ENCODE measurements at regions not wholly inside any gene's neighbourhood (a gene's known extent, or its start where the extent isn't known, plus 50 kb on each side); places are given as distances from the start of the nearest gene placed in this dataset.

DNA sequence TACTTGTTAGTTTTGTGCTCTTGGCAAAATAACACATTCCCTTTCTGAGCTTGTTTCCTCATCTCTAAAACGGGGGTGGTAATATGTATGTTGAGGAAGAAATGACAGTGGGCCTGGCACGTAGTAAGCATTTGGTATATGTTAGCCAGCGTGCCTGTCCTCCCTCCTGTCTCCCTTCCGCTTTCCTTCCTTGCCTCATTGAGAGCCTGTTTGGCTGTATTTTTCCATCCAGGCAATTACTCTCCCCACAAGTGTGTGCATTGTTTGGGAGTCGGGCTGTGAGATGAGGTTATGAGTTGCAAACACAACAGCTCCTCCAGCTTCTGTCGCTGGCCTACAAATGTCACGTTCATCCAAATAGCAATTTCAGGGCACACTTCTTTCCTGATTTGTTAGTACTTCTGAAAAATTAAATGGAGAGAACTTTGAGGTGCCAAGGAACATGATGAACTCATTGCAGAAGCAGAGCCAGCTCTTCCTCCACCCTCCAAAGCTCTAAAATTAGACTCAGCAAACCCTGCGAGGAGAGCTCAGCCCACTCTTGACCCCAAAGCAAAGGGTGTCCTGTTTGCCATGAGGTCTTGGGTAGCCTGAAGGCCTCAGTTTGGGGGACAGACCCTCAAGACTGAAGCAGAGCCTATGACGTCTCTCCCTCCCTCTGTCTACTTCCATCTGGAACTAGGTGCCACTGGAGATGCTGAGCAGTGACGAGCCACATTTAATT lies 50.7 kb upstream of the TOX2 start:
- DNase-seq: no peak

DNA sequence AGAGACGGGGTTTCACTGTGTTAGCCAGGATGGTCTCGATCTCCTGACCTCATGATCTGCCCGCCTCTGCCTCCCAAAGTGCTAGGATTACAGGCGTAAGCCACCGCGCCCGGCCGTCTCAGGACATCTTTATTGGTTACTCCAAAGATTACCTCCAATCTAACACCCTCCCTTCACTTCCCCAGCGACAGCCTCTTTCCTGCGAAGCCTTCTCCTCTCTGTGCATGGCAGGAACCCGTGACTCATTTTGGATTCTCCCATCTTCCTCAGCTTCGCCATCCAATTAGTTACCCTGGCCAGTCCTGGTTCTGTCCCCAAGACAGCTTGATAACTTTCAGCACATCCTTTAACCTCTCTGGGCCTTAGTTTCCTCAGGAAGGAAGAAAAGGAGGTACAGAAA lies 51.3 kb upstream of the TOX2 start:
- DNase-seq: no peak

DNA sequence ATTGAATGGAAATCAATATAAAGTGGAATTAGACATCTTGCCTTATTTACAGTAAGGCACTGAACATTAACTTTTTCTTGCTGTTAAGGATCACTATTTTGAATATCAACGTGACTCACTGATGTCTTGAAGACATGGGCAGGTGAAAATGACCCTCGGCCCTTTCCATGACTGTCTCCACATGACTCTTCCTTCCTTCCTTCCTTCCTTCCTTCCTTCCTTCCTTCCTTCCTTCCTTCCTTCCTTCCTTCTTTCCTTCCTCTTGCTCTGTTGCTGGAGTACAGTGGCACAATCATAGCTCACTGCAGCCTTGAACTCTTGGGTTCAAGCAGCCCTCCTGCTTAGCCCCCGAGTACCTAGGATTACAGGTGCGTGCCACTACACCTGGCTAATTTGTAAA lies 52.2 kb upstream of the TOX2 start:
- no peak for DNase-seq

DNA sequence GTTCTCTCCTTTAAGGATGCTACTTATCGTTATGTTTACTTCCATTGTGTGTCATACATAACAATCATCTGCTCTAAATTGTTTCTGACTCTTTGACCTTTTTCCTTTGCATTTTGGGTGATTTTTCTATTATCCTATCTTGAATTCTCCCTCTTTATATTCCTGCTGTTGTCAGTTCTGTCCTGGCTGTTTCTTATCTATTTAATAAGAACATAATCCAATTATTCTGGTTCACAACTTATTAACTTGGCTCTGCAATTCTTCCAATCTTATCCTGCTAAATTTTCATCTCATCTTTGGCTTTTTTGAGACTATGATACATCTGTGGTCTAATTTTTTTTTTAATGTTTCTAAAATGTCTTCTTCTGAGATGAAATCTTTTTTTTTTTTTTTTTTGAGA lies 54.7 kb upstream of the TOX2 start:
- no peak for DNase-seq

DNA sequence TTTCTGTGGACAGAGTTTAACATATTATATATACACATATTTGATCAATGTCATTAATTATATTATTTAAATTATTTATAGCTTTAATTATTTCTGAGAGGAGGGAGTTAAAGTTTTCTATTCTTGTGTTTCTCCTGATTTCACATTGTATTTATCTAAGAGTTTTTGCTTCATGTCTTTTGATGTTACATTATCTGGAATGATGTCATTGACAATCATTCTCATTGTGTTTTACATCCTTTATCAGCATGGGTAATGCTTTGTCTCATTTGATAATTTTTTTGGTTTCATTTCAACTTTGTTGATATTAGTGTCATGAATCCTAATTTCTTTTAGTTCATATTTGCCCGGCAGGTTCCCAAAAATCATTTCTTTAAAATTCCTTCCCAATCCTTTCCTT lies 56.7 kb upstream of the TOX2 start:
- DNase-seq: no peak

DNA sequence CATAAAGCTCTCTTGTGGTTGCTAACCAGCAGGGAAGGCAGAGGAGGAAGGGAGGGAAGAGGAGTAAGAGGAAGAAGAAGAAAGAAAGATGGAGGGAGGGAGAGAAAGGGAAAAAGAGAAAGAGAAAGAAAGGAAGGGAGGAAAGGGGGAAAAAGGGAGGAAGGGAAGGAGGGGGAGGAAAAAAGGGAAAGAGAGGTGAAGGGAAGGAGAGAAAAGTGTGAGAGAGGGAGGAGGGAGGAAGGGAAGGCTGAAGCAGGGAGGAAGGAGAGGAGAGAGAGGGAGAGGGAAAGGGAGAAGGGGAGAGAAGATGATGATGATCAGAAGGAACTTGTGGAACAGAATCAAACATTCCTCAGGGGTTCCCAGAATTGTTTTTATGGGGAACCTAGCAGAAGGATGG lies 57.5 kb upstream of the TOX2 start:
- no peak for DNase-seq

DNA sequence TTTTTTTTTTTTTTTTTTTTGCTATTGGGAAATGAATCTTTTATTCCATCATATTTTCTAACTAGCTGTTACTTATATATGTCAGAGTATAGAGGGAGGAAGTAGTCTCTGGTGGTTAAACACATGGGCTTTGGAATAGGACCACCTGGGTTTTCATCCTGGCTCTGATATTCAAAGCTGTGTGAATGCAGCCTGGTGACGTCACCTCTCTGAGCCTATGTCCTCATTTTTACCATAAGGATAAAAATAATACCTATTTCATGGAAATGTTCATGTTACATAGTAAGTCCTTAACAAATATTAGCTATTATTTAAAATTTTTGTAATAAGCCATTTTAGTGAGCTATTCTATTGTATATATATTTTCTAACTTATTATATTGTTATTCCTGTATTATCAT lies 58.8 kb upstream of the TOX2 start:
- DNase-seq: no peak

DNA sequence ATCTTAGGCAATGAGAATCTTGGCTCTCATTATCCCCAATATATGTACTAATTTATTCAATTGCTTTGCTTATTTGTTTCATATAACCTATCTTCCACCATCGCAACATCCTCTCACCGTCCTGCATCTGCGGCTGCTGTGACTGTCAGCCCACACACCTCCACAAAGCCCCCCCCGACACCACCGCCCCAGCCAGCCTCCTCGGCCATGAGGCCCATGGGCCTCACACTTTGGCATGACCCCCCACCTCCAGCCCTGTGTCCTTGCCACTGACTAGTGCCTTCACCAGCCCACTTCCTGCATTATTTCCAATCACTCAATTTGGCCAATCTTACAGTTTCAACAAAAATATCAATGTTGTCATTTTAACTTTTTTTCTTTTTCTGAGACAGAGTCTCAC lies 60.7 kb upstream of the TOX2 start:
- no peak for DNase-seq

DNA sequence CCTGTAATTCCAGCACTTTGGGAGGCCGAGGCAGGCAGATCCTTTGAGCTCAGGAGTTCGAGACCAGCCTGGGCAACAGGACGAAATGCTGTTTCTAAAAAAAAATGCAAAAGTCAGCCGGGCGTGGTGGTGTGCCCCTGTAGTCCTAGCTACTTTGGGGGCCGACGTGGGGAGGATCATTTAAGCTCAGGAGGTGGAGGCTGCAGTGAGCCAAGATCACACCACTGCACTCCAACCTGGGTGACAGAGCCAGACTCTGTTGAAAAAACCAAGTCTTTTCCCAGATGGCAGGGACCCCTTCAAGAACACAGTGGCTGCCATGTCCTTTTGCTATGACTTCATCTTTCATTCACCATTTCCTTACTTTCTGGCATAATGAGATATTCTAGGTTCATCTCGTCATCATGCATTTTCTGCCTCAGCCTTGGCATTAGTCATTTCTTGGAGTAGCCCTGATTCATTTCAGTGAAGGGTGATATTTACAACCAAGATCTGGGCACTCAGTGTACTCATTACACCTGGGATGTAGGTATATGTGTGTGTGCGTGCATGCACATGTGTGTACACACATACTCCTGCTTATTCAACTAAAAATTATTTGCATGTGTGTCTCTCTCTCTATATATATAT lies 61.4 kb upstream of the TOX2 start:
- DNase-seq: no peak

DNA sequence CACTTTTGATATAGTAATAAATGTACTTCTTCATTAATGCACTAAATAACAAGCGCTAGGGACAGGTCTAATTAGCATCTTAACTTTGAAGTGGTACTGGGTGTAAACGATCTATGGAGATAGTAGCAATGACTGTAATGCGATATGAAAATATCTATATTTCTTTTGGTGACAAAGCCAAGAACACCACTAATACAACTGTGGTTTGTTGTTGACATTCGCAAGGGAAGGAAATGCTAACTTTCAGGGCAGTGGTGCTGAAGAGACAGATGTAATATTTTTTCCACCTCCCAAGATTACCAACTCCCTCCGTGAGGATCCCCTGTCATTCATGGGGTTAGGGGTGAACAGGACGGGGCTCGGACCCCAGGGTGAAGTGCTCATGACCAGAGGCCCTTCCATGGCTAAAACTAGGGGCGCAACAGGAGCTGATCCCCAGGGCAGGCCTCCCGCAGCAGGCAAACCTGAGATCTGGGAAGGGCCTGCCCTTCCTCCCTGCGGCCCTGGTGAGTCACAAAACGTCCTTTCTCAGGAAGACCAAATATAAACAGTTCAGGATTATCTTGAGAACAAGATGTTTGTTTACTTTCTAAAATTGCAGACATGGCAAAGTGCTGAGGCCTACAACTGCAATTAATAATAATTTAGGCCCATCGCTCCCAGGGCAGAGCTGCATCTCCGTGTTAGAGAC lies 65.0 kb upstream of the TOX2 start:
- DNase-seq: no peak

DNA sequence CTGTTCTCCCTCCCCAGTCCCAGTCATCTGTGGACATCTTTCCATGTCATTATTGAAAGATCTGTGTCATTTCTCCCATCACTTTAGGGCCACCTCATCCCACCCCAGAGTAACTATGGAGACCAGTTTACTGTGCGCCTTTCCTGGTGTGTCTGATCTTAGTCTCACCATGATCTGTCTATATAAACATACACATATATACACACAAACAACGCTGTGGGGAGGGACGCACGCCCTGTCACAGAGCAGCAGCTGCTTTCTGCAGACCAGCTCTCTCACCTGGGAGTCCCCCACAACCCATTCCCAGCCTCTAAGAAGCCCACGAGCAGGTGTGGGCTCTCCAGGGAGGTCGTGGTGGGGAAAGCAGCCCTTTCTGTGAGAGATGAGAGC lies 68.1 kb upstream of the TOX2 start:
- no peak for DNase-seq

DNA sequence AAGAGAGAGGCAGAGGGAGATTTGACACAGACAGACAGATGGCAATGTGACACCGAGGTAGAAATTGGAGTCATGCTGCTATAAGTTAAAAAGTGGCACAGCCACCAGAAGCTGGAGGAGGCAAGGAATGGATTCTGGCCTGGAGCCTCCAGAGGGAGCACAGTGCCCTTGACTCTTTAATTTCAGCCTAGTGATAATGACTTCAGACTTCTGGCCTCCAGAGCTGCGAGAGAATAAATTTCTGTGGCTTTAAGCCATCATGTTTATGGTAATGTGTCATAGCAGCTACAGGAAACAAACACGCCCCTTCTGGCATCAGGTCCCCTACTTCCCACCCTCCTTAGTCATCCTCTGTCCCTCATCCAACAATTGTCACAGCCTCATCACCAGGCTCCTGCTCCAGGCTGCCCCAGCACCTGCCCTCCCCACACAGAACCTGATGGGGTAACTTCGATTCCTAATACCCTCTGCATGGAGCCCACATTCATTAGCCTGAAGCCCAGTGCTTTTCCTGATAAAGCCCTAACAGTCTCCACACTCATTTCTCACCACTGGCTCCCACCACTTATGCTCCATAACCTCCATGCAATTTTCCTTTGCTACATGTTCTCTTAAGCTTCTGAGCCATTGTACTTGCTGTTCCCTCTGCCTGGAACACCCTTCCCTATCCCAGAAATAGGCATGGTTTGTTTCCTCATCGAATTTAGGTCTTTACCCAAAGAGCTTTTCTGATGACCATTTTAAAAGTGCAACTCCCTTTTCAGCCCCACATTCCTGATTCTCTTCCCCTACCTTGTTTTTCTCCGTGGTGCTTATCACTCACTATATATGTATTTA lies 69.7 kb upstream of the TOX2 start:
- DNase-seq: peak in 1 of 5 experiments; percentile 59

DNA sequence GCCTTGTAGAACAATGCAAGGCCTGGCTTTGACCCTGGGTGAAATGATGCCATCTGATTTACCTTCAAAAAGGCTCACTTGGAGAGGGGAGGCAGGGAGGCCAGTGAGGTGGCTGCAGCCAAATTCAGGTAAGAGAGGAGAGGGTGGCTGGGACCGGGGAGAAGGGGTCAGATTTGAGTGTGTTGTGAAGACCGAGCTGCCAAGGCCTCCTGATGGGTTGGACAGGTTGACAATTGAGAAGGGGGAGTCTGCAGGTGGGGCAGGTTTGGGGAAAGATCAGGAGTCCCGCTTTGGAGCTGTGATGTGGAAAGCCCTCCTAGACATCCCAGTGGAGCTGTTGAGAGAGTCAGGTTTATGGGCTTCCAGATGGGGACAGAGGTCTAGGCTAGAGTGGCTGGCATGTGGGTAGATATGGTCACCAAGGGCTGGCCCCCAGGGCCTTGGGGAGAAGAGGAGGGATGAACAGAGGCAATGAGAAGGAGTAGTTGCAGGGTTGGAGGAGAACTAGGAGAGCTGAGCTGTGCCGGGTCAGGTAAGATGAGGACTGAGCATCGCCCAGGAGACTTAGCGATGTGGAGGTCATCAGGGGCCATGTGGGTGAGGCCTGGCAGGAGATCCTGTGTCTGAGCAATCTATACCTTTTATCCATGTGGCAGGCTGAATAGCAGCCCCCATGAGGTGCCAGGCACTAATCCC lies 70.5 kb upstream of the TOX2 start:
- no peak for DNase-seq

DNA sequence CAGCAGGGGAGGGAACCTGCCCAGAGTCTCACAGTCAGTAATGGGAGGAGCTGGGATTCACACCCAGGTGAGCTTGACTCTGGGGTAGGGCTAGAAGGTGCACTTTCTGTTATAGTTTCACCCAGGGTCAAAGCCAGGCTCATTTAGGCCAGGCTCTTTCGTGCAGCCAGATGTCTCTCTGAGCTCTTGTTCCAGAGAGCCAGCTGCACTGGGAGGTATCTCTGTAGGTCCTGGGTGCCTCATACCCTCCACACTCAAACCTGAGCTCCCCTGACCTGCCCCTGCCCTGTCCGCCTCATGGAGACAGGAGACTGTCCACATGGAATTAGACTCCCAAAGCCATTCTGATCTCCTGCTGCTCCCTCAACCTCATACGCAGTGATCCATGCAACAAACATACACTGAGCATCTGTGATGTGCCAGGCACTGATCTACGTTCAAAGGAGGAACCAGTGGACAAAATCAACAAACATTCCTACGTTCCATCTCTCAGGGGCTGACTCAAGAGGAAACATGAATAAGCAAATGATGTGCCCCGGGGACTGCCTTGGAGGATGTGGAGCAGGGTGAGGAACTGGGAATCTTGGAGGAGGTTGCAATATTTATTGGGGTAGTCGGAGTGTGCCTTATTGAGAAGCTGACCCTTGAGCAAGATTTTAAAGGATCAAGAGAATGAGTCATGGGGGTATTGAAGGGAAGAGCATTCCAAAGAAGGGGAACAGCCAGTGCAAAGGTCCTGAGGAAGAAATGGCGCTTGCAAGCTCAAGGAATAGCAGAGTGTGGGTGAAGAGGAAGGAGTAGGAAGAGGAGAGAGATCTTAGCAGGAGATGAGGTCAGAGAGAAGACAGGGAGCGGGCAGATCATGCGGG lies 71.3 kb upstream of the TOX2 start:
- no peak for DNase-seq

DNA sequence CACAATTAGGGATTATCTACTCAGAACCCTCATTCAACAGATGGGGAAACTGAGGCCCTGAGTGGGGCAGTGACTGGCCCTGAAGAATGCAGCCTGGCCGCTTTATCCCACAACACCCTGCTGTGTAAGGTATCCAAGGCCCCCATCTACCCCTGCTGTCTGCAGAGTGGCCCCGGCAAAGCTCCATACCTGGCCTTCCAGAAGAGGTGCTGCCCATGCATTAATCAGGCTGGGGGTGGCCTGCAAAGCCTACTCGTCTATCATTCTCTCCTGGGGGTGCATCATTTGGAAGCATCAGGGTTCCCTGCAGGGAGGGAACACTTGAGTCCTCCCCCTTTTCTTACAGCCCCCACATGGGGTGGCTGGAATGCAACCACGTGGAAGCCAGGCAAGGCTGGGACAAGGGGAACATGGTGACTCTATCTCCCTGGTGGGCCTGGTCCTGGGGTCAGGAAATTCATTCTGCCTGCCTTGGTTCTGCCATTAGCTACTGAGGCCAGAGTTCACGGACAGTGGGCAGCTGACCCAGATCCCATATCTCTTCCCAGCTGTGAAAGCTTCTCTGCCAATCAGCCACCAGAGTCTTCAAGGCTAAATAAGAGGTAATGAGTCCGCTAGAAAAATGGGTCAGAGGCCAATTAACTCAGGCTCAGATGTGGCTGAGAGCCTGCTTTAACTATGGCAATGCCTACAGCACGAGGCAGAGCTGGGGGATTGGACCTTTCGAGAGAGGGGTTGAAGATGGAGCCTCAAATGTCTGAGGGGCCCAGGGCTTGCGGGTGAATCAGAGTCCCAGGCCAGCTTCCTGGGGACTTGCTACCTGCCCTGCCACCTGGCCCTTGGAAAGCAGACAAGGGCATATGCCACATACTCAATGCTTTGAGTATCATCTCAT lies 72.3 kb upstream of the TOX2 start:
- no peak for DNase-seq

DNA sequence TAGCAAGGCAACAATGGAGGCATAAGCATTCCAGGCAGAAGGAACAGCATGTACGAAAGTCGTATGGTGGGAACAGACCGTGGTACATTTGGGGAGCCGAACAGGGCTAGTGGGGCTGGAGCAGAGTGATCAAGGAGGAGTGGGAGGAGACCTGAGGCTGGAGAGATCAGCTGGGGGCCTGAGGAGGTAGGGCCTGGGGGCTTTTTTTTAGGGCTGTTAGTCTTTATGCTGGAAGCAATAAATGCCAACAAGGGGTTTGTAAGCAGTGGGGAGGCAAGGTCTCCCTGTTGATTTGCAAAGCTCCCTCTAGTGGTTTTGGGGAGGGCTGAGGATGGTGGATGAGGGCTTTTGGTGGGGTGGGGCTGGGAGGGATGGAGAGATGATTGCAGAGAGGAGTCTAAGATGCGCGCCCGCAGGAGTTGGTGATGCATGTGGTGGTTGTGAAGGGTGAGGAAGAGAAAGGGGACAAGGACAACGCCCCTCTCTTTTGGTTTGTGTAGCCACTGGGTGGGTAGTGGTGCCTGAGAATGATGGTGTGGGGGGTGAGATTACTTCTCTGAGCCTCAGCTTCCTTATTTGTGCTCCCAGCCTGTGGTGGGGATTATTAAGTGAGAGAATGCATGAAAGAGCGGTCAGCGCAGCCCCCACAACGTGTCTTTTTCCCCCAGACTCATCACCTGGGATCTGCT lies 74.1 kb upstream of the TOX2 start:
- peak in 2 of 5 experiments; percentile 11 to 89 for DNase-seq

DNA sequence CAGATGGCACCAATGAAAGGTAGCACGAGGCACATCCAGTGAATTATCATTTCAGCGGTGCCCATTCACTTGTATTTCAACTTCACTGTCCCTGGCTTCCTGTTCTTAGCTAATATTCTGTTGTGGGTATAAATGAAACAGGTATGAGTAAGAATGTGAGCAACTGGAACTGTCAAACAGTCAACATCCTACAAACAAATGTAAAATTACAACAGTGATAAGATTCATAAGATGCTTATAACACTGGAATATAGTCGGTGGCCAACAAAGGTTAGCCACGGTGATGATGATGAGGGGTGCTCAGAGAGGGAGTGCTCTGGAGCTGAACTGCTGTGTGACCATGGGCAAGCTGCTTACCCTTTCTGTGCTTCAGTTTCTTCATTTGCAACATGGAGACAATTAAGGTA lies 74.9 kb upstream of the TOX2 start:
- DNase-seq: peak in 1 of 5 experiments; percentile 92

DNA sequence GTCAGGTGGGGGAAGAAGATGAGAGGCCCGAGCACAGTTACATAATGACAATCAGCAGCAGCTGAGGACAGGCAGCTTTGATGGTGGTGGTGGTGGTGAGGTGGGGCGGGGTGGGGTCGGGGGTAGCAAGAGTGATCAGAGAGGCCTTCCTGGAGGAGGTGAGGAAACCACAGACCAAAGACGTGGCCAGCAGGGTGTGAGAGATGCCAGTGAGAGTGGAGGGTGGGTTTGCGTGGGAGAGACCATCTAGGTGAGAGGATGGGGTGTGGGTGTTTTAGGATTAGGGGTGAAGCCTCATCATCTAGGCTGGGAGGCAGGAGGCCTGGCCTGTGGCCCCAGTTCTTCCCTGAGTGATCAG lies 76.0 kb upstream of the TOX2 start:
- peak in 1 of 5 experiments; percentile 70 for DNase-seq

DNA sequence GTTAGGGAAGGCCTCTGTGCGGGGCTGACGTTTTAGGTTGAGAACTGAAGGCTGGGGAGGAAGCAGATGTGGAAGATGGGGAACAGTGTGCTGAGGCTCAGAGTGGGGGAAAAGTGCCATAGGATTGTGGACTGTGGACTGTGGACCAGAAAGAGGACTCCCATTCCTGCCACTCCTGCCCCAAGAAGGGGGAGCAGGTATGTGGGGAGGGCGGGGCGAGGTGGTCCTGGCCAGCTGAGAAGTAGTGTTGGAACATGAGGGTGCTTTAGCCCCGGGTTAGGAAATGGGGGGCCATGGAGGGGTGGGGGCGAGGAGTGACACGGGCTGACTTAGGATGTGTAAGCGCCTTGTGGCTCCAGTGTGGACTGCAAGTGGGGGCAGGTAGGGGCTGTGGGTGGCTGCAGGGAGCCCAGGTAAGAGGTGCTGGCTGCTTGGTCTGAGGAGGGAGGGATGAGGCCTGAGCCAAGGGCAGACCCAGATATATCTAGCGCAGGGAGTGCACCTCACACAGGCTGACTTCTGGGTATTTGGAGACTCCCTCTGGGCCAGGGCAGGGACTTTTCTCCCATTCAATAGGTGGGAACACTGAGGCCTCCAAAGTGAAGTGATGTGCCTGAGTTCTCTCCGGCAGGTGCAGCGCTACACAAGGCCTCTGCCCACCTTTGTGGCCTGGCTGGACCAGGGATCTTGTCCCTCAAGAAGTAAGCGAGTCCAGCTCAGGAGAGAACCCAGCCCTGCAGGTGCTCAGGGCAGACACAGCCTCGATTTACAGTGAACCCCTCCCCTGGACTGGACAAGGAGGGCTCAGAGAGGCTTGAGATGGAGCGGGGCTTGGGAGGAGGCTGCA lies 76.6 kb upstream of the TOX2 start:
- no peak for DNase-seq
